ENCODE measurements at regions not wholly inside any gene's neighbourhood (a gene's known extent, or its start where the extent isn't known, plus 50 kb on each side); places are given as distances from the start of the nearest gene placed in this dataset.

DNA sequence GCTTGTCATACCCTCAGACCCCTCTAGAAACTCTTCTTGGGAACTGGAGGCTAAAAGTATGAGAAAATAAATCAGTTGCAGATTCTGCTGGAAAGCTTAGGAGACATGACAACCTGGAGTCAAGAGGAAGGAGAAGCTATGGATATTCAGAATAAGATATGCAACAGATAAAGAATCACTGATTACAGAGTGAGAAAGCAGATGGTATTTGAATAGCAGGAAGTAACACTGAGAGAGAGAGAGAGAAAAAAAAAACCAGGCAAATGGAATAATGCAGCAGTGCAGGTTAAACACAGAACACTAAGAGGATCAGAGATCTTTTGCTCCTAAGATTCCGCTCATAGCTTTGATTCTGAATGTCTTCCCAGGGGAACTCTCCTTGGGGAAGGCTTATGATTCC, 1284.1 kb upstream of the NXPH2 start (continued):
- TF ChIP-seq, protein P1, sequence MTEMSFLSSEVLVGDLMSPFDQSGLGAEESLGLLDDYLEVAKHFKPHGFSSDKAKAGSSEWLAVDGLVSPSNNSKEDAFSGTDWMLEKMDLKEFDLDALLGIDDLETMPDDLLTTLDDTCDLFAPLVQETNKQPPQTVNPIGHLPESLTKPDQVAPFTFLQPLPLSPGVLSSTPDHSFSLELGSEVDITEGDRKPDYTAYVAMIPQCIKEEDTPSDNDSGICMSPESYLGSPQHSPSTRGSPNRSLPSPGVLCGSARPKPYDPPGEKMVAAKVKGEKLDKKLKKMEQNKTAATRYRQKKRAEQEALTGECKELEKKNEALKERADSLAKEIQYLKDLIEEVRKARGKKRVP (CRISPR knock-in tag; IDR thresholded peaks at IDR 0.05): no peak
- TF ChIP-seq NELFE (IDR thresholded peaks at IDR 0.05; ENCODE audit: insufficient read depth, insufficient read length) (no peak), PHB2 (IDR thresholded peaks at IDR 0.05; ENCODE audit: low read depth) (no peak), ZNF764 (CRISPR knock-in tag; IDR thresholded peaks at IDR 0.05; ENCODE audit: low read depth) (no peak)
- TF ChIP-seq, protein P2, sequence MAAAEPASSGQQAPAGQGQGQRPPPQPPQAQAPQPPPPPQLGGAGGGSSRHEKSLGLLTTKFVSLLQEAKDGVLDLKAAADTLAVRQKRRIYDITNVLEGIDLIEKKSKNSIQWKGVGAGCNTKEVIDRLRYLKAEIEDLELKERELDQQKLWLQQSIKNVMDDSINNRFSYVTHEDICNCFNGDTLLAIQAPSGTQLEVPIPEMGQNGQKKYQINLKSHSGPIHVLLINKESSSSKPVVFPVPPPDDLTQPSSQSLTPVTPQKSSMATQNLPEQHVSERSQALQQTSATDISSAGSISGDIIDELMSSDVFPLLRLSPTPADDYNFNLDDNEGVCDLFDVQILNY (CRISPR knock-in tag; IDR thresholded peaks at IDR 0.05): no peak

DNA sequence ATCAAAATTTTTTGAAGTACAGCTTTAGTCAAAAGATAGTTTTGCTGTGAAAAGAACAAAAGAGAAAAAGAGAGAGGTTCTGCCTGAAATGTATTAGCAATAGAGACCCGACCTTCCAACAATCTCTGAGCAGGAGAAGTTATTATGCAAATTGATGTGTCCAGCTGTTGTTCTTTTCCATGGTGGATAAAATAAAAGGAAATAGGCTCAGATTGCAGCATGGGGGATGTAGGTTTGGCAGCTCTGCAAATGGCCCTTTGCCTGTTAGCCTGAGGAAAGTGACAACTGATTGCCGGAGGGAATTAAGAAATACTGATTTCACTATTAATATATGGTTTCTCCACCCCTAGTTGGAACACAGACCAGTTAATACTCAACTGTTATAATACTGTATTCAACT, 1283.2 kb upstream of the NXPH2 start:
- no peaks in the 10 kb centered on the region for H3K4me1 ChIP-seq (replicated peaks in 1 of 2; ENCODE audit: control insufficient read depth in 2 of 2, insufficient read depth in 2 of 2, low read length in 2 of 2)
- H3K9ac ChIP-seq (ENCODE audit: insufficient read depth in 1 of 2, low read depth in 2 of 2, low read length in 2 of 2): no peak overlapping the region
- no peak overlapping the region for H3K4me3 ChIP-seq
- TF ChIP-seq PHF8 (IDR thresholded peaks at IDR 0.05; ENCODE audit: borderline replicate concordance, low read length) (no peak), ARNT (IDR thresholded peaks at IDR 0.05) (no peak), ZNF280A (IDR thresholded peaks at IDR 0.05; ENCODE audit: low read depth, partially characterized antibody) (no peak), ILF3 (IDR thresholded peaks at IDR 0.05; ENCODE audit: borderline replicate concordance) (no peak), ZFP30 (CRISPR knock-in tag; IDR thresholded peaks at IDR 0.05; ENCODE audit: borderline replicate concordance) (no peak), ZNF707 (CRISPR knock-in tag; conservative IDR thresholded peaks at IDR 0.05) (no peak), FOXM1 (IDR thresholded peaks at IDR 0.05; ENCODE audit: low read depth) (no peak), FOXM1 (CRISPR knock-in tag; IDR thresholded peaks at IDR 0.05; ENCODE audit: low read depth) (no peak)
- TF ChIP-seq, protein P3, sequence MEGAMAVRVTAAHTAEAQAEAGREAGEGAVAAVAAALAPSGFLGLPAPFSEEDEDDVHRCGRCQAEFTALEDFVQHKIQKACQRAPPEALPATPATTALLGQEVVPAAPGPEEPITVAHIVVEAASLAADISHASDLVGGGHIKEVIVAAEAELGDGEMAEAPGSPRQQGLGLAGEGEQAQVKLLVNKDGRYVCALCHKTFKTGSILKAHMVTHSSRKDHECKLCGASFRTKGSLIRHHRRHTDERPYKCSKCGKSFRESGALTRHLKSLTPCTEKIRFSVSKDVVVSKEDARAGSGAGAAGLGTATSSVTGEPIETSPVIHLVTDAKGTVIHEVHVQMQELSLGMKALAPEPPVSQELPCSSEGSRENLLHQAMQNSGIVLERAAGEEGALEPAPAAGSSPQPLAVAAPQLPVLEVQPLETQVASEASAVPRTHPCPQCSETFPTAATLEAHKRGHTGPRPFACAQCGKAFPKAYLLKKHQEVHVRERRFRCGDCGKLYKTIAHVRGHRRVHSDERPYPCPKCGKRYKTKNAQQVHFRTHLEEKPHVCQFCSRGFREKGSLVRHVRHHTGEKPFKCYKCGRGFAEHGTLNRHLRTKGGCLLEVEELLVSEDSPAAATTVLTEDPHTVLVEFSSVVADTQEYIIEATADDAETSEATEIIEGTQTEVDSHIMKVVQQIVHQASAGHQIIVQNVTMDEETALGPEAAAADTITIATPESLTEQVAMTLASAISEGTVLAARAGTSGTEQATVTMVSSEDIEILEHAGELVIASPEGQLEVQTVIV (CRISPR knock-in tag; IDR thresholded peaks at IDR 0.05; ENCODE audit: borderline replicate concordance): no peak
- TF ChIP-seq, protein P4, sequence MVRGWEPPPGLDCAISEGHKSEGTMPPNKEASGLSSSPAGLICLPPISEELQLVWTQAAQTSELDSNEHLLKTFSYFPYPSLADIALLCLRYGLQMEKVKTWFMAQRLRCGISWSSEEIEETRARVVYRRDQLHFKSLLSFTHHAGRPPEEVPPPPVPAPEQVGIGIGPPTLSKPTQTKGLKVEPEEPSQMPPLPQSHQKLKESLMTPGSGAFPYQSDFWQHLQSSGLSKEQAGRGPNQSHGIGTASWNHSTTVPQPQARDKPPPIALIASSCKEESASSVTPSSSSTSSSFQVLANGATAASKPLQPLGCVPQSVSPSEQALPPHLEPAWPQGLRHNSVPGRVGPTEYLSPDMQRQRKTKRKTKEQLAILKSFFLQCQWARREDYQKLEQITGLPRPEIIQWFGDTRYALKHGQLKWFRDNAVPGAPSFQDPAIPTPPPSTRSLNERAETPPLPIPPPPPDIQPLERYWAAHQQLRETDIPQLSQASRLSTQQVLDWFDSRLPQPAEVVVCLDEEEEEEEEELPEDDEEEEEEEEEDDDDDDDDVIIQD (CRISPR knock-in tag; IDR thresholded peaks at IDR 0.05): no peak

More for the DNA sequence above, 1283.2 kb upstream of the NXPH2 start:
- Histone ChIP-seq H2AFZ (ENCODE audit: low read depth, low read length) (no peak overlapping the region), H3K9me3 (replicated peaks; ENCODE audit: control insufficient read depth, insufficient read depth, low read depth, low read length) (no peaks in the 10 kb centered on the region), H4K20me1 (replicated peaks; ENCODE audit: control insufficient read depth, insufficient read depth, low read length) (no peaks in the 10 kb centered on the region), H3K36me3 (ENCODE audit: control insufficient read depth, insufficient read depth, low read length) (no peaks in the 10 kb centered on the region), H3K9me1 (ENCODE audit: control insufficient read depth, insufficient read depth, low read length) (no peaks in the 10 kb centered on the region), H3K27ac (ENCODE audit: extremely low read depth, low read depth, low read length) (no peak overlapping the region), H3K27me3 (ENCODE audit: control insufficient read depth in 2 of 2, insufficient read depth in 2 of 2, low read length in 2 of 2) (no peaks in the 10 kb centered on the region), H3K79me2 (ENCODE audit: control insufficient read depth, insufficient read depth, low read length) (no peaks in the 10 kb centered on the region), H3K4me2 (ENCODE audit: insufficient read depth, low read length) (no peak overlapping the region)
- in situ Hi-C loops (cut with MboI) (no loop called here), intact Hi-C loops (cut with micrococcal nuclease) (no loop called here)
- 0% methylated on average over 2 of the region's 2 CpGs for WGBS (ENCODE audit: insufficient coverage, low coverage, missing lambda C conversion rate)
- DNase-seq (ENCODE audit: extremely low read depth in 1 of 4, low spot score in 3 of 4): no peak
- ChIA-PET CTCF (ENCODE audit: low intra/inter-chr PET ratio) (no interaction called here), POLR2A (no interaction called here)
- ATAC-seq: no peak
- no peak for FAIRE-seq
- no TSS peak for BruUV-seq (replicated peaks)
